Lung (tissue), 11 donors: ENCODE measurements at regions not wholly inside any gene's neighbourhood (a gene's known extent, or its start where the extent isn't known, plus 50 kb on each side); places are given as distances from the start of the nearest gene placed in this dataset.
A peak's percentile ranks its signal among the peaks of the same experiment; 100 is the strongest.

ENCODE experiments used
- ATAC-seq: fragments of 200-7000 bp; cut with Tn5 transposase; one replicate; pipeline ENCODE4 v1.9.1; 2020; ENCODE audit warnings: moderate number of reproducible peaks; ENCODE audit not compliant: insufficient read depth, low FRiP score
- DNase-seq, 3 donors: peaks; one replicate each; pipeline ENCODE4 v3.0.0-alpha.2; 2013 to 2017
- H3K27ac ChIP-seq, 2 donors: one replicate each; pipeline ENCODE4 v1.5.1; 2013; ENCODE audit warnings: mild to moderate bottlenecking in 2 of 2, moderate library complexity in 2 of 2, control low read depth in 1 of 2, inconsistent platforms in 1 of 2, low read depth in 1 of 2, low read length in 1 of 2
- H3K27me3 ChIP-seq, 3 donors: one replicate each; pipeline ENCODE4 v1.5.1; 2013; ENCODE audit warnings: low read length in 2 of 3; ENCODE audit not compliant: control insufficient read depth in 3 of 3, insufficient read depth in 3 of 3
- H3K36me3 ChIP-seq, 4 donors: one replicate each; pipeline ENCODE4 v1.5.1; 2013; ENCODE audit warnings: low read length in 4 of 4, mild to moderate bottlenecking in 1 of 4, moderate library complexity in 1 of 4; ENCODE audit not compliant: control insufficient read depth in 4 of 4, insufficient read depth in 4 of 4
- H3K4me1 ChIP-seq, 5 donors: one replicate each; pipeline ENCODE4 v1.5.1; 2013; ENCODE audit warnings: low read length in 5 of 5, mild to moderate bottlenecking in 2 of 5, moderate library complexity in 1 of 5; ENCODE audit not compliant: control insufficient read depth in 5 of 5, insufficient read depth in 5 of 5
- H3K4me3 ChIP-seq: one replicate; pipeline ENCODE4 v1.5.1; 2013; ENCODE audit warnings: mild to moderate bottlenecking, control low read depth, moderate library complexity
- H3K9ac ChIP-seq, 2 donors: one replicate each; pipeline ENCODE4 v1.5.1; 2013; ENCODE audit warnings: low read length in 2 of 2, control low read depth in 1 of 2; ENCODE audit not compliant: insufficient read depth in 1 of 2
- H3K9me3 ChIP-seq, 4 donors: one replicate each; pipeline ENCODE4 v1.5.1; 2013; ENCODE audit warnings: low read length in 3 of 4, mild to moderate bottlenecking in 1 of 4, moderate library complexity in 1 of 4; ENCODE audit not compliant: control insufficient read depth in 4 of 4, insufficient read depth in 3 of 4
- WGBS, 2 donors: extraction: QIAGEN DNeasy Blood & Tissue Kit; methylation state at CpG; one replicate each; pipeline ENCODE4 v1.1.7; 2013; 5-methylcytosine and 5-hydroxymethylcytosine counted together
- TF ChIP-seq, protein P1 (sequence below): IDR thresholded peaks from 2 replicates; pipeline ENCODE4 v1.5.1; 2012; ENCODE audit warnings: mild to moderate bottlenecking; ENCODE audit errors: control extremely low read depth, extremely low read depth
- donor health status: control.
- donor health status: control.
- donor health status: Bipolar disorder and iron deficiency.
- donor health status: healthy.
- donor health status: DM: yes; HTN: yes; CAD: no.

DNA sequence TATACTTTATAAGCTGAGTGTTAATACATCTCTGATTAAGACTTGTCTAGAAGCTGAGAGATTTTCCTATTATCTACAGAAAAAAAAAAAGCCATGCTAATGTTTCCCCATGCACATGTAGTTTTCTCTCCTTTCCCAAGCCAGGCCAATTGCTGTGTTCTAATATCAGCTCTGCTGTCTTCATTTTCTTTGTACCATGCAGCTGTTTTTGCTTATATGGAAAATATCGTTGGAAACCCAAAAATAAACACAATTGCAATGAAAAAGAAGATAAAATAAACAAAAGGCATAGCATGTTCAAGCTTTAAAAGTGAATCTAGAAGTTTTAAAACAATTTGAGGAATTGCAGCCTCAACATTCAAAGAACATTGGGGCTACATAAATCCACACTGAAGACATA is 817.4 kb upstream of the ACVR2A start:
- Histone ChIP-seq H3K27ac (no peak overlapping the region), H3K36me3 (no peaks in the 10 kb centered on the region), H3K9me3 (peaks cover 0 to 3% (median 0%) of the 10 kb centered on the region in 4 donors), H3K4me3 (no peak overlapping the region), H3K9ac (no peak overlapping the region), H3K27me3 (no peaks in the 10 kb centered on the region), H3K4me1 (peaks cover 0 to 47% (median 13%) of the 10 kb centered on the region in 5 donors)
- TF ChIP-seq, protein P1, sequence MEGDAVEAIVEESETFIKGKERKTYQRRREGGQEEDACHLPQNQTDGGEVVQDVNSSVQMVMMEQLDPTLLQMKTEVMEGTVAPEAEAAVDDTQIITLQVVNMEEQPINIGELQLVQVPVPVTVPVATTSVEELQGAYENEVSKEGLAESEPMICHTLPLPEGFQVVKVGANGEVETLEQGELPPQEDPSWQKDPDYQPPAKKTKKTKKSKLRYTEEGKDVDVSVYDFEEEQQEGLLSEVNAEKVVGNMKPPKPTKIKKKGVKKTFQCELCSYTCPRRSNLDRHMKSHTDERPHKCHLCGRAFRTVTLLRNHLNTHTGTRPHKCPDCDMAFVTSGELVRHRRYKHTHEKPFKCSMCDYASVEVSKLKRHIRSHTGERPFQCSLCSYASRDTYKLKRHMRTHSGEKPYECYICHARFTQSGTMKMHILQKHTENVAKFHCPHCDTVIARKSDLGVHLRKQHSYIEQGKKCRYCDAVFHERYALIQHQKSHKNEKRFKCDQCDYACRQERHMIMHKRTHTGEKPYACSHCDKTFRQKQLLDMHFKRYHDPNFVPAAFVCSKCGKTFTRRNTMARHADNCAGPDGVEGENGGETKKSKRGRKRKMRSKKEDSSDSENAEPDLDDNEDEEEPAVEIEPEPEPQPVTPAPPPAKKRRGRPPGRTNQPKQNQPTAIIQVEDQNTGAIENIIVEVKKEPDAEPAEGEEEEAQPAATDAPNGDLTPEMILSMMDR, result no peak
- ATAC-seq (no peak), DNase-seq (peak in 2 of 3 donors; percentile 92)
- 58 to 69% methylated on average over 1 of the region's 1 CpG for WGBS, 2 donors

DNA sequence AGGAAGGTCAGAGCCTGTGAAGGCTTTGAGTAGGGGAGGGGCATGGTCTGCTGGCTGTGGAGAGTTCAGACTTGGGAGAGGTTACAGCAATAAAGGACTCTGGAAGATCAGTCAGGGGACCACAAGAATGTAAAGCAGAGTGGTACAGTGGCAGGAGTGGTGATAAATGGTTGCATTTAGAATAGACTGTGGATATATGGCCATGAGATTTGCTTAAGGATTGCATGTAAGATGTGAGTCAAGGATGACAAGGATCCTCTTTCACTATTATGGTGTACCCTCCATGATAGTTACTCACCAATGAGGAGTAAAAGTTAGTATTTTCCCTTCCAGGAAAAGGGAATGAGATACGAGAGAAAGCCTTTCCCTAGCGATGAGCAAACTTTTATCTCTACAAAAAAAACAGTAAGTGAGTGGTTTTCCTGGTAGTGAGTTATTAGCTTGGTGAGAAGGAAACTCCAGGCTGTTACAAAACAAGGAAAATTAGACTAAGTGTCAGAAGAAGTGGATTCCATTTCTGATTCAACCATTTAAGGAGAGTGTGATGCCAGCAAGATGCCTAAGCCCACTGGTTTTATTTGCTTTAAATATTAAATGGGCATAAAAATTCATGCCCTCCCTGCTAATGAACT is 818.0 kb upstream of the ACVR2A start:
- Histone ChIP-seq H3K4me3 (no peak overlapping the region), H3K27me3 (no peaks in the 10 kb centered on the region), H3K4me1 (peaks cover 0 to 47% (median 13%) of the 10 kb centered on the region in 5 donors), H3K9ac (no peak overlapping the region), H3K27ac (no peak overlapping the region), H3K36me3 (no peaks in the 10 kb centered on the region), H3K9me3 (peaks cover 0 to 3% (median 0%) of the 10 kb centered on the region in 4 donors)
- ATAC-seq (peak; percentile 50), DNase-seq (peak in 1 of 3 donors; percentile 54)
- 43 to 69% methylated on average over 2 of the region's 2 CpGs for WGBS, 2 donors
- TF ChIP-seq, protein P1, result no peak

DNA sequence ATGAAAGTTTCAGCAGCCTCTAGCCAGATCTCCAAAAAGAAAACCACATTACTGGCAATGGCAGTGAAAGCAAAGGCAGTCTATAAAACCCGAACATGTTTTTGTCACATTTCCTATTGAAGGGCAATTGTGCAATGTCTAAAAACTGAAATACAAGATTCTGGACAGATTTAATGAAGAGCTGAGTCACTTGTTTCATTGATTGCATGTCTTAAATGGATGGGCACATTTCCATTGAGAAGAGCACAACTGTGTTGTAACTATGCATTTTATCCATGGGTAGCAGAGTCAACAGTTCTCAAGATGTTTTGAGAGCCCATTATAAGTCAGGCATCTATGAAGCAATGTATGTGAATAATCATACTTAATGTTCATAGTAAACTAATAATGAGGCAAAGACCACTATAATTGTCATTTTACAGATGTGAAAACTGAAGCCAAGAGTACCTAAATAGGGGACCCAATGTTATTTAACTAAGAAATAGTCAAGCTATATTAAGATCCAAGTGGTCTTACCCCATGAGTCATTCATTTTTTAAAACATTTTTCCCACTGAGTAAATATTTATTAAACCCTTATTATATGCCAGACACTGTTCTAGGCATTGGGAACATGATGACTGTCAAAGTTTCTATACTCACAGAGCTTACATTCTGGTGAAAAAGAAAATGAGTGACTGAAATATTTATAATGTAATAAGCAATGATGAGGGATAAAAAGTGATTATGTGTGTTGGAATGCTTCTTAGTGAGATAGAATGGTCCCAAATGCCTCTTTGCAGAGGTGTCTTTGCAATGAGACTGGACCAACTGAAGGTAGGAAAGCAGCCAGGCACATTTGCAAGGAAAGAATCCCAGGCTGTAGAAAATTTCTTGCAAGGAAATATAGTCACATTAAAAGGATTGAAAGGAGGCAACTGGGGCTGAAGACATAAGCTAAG is 818.9 kb upstream of the ACVR2A start:
- H3K36me3 ChIP-seq, result no peaks in the 10 kb centered on the region
- ATAC-seq (peak; percentile 14), DNase-seq (peak; percentile 59 to 92 (median 90))
- H3K4me3 ChIP-seq, result no peak overlapping the region
- H3K9ac ChIP-seq, result no peak overlapping the region
- peaks cover 0 to 3% (median 0%) of the 10 kb centered on the region in 4 donors for H3K9me3 ChIP-seq
- no peaks in the 10 kb centered on the region for H3K27me3 ChIP-seq
- WGBS, 2 donors, result 41 to 76% methylated on average over 1 of the region's 1 CpG
- H3K27ac ChIP-seq, result no peak overlapping the region
- peaks cover 0 to 47% (median 13%) of the 10 kb centered on the region in 5 donors for H3K4me1 ChIP-seq
- TF ChIP-seq, protein P1, result no peak
